ENCODE measurements at regions not wholly inside any gene's neighbourhood (a gene's known extent, or its start where the extent isn't known, plus 50 kb on each side); places are given as distances from the start of the nearest gene placed in this dataset.

DNA sequence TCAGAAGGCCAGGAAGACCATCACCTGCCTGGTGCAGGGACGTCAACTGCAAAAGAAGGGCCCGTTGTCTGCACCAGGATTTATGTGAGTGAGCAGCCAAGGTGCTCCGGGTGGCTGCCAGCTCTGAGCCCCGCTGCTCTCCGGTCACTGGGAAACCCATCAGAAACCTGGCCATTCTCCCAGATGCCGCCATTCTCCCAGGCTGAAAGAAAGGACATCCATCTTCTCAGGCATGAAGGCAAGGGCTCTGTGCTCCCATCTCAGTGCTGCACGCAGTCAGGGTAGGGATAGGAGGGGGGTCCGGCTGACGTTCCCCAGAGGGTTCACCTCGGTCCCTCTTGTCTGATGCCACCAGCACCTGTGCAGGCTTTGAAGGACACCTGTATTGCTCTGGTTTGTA lies 158.4 kb downstream of the ERCC6L2 start:
- Mint-ChIP-seq H3K27ac (no peak overlapping the region), H3K4me3 (no peak overlapping the region), H3K27me3 (ENCODE audit: insufficient read depth, low read depth) (peaks cover 20% of the 10 kb centered on the region), H3K4me1 (no peaks in the 10 kb centered on the region), H3K9me3 (peaks cover 32% of the 10 kb centered on the region), H3K36me3 (peaks cover 8% of the 10 kb centered on the region)
- Histone ChIP-seq H3K36me3 (no peaks in the 10 kb centered on the region), H3K79me2 (ENCODE audit: low read depth) (no peaks in the 10 kb centered on the region), H3K27me3 (peaks cover 9% of the 10 kb centered on the region), H2AFZ (replicated peaks) (no peak overlapping the region), H3K4me3 (no peak overlapping the region), H3K9ac (no peak overlapping the region), H3K4me1 (no peaks in the 10 kb centered on the region), H3K4me2 (no peak overlapping the region), H3F3A (ENCODE audit: low read depth) (no peaks in the 10 kb centered on the region), H4K20me1 (ENCODE audit: low read depth) (no peaks in the 10 kb centered on the region), H3K9me3 (ENCODE audit: low read depth) (no peaks in the 10 kb centered on the region), H3K27ac (no peak overlapping the region)
- DNase-seq (ENCODE audit: low spot score): no peak
- TF ChIP-seq EZH2 (IDR thresholded peaks at IDR 0.05): no peak

DNA sequence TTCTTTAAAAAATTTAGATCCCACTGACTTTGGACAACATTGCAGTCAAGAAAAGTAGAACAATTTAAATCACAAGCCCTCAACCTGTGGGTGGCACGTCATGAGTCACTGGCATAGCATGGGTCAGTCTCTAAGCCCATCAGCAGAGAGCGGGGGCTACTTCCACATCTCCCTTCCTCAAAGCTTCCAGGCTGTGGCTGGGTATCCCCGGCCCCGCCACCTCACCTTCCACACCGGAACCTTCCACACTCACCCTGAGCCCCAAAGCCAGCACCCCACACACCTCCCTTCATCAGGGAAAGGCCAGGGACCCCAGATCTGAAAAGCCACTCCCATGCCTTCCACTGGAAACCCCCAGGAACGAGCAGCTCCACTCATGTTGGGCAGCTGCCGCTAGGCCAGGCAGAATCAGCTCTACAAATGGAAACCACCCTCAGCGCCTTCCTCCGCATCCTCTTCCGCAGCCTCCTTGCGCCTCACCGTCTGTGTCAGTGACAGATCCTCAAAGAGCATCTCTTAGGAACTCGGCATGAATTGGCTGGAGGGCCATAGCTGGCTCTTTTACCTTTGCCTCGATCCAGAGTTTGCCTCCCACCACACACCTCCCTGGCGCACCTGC lies 156.5 kb downstream of the ERCC6L2 start:
- Mint-ChIP-seq H3K9me3 (peaks cover 15% of the 10 kb centered on the region), H3K27ac (peak overlapping the region; percentile 82), H3K27me3 (ENCODE audit: insufficient read depth, low read depth) (peaks cover 19% of the 10 kb centered on the region), H3K4me3 (no peak overlapping the region), H3K4me1 (no peaks in the 10 kb centered on the region), H3K36me3 (peaks cover 3% of the 10 kb centered on the region)
- Histone ChIP-seq H3K79me2 (ENCODE audit: low read depth) (no peaks in the 10 kb centered on the region), H3K4me3 (no peak overlapping the region), H3K4me2 (no peak overlapping the region), H3K36me3 (no peaks in the 10 kb centered on the region), H3F3A (ENCODE audit: low read depth) (no peaks in the 10 kb centered on the region), H2AFZ (replicated peaks) (no peak overlapping the region), H4K20me1 (ENCODE audit: low read depth) (no peaks in the 10 kb centered on the region), H3K9me3 (ENCODE audit: low read depth) (no peaks in the 10 kb centered on the region), H3K27me3 (peaks cover 27% of the 10 kb centered on the region), H3K4me1 (no peaks in the 10 kb centered on the region), H3K9ac (no peak overlapping the region), H3K27ac (no peak overlapping the region)
- TF ChIP-seq EZH2phosphoT487 (IDR thresholded peaks at IDR 0.05) (no peak), EZH2 (IDR thresholded peaks at IDR 0.05) (no peak)
- no peak for DNase-seq (ENCODE audit: low spot score)

DNA sequence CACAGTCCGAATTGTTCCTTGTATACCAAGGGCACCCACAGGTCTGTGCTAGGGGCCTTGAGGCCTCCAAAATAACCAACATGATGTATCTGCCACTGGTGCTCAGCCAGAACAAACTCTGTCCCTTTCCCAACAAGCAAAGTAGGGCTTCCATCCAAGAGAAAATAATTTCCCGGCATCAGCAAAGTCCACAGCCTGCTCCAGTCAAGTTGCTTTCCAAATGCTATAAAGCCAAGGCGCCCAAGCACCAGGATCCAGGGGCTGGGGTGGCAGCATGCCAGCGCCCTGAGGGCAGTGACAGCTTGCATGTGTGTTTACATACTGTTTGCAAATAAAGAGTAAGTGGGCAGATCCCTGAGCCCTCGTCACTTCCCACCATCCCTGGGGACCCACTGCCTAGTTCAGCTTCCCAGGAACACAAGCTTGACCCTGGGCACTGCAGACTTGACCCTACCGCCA lies 155.9 kb downstream of the ERCC6L2 start:
- Histone ChIP-seq H4K20me1 (ENCODE audit: low read depth) (no peaks in the 10 kb centered on the region), H3K36me3 (no peaks in the 10 kb centered on the region), H3K4me2 (no peak overlapping the region), H3F3A (ENCODE audit: low read depth) (no peaks in the 10 kb centered on the region), H3K4me3 (no peak overlapping the region), H3K4me1 (no peaks in the 10 kb centered on the region), H3K79me2 (ENCODE audit: low read depth) (no peaks in the 10 kb centered on the region), H3K27me3 (peaks cover 34% of the 10 kb centered on the region), H3K9me3 (ENCODE audit: low read depth) (no peaks in the 10 kb centered on the region), H2AFZ (replicated peaks) (no peak overlapping the region), H3K27ac (no peak overlapping the region), H3K9ac (no peak overlapping the region)
- TF ChIP-seq EZH2 (IDR thresholded peaks at IDR 0.05) (no peak), EZH2phosphoT487 (IDR thresholded peaks at IDR 0.05) (no peak)
- TF ChIP-seq, protein P1, sequence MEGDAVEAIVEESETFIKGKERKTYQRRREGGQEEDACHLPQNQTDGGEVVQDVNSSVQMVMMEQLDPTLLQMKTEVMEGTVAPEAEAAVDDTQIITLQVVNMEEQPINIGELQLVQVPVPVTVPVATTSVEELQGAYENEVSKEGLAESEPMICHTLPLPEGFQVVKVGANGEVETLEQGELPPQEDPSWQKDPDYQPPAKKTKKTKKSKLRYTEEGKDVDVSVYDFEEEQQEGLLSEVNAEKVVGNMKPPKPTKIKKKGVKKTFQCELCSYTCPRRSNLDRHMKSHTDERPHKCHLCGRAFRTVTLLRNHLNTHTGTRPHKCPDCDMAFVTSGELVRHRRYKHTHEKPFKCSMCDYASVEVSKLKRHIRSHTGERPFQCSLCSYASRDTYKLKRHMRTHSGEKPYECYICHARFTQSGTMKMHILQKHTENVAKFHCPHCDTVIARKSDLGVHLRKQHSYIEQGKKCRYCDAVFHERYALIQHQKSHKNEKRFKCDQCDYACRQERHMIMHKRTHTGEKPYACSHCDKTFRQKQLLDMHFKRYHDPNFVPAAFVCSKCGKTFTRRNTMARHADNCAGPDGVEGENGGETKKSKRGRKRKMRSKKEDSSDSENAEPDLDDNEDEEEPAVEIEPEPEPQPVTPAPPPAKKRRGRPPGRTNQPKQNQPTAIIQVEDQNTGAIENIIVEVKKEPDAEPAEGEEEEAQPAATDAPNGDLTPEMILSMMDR (IDR thresholded peaks at IDR 0.05): no peak
- Mint-ChIP-seq H3K4me3 (no peak overlapping the region), H3K27ac (no peak overlapping the region), H3K36me3 (peaks cover 6% of the 10 kb centered on the region), H3K4me1 (peaks cover 3% of the 10 kb centered on the region), H3K27me3 (ENCODE audit: insufficient read depth, low read depth) (peaks cover 24% of the 10 kb centered on the region), H3K9me3 (peaks cover 12% of the 10 kb centered on the region)
- DNase-seq (ENCODE audit: low spot score): no peak

DNA sequence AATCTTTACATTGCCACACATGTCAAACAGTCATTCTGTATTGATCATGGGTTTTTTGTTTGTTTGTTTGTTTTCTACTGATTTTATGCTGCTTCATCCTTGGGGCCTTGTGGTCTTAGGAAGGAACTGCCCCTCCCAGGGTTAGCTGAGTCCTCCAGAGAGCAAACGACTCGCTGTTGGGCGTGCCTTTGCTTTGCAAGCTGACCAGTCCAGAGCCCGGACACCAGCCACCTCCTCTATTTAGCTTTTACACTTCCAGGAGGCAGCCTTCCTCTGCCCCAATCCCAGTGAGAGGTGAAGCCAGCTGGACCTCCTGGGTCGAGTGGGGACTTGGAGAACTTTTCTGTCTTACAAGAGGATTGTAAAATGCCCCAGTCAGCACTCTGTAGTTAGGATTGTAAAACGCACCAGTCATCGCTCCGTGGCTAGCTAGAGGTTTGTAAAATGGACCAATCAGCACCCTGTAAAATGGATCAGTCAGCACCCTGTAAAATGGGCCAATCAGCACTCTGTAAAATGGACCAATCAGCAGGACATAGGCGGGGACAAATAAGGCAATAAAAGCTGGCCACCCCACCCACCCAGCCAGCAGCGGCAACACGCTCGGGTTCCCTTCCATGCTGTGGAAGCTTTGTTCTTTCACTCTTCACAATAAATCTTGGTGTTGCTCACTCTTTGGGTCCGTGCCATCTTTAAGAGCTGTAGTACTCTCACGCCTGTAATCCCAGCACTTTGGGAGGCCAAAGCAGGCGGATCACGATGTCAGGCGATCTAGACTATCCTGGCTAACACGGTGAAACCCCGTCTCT lies 154.4 kb downstream of the ERCC6L2 start:
- Mint-ChIP-seq H3K27me3 (ENCODE audit: insufficient read depth, low read depth) (peaks cover 27% of the 10 kb centered on the region), H3K4me1 (peaks cover 6% of the 10 kb centered on the region), H3K9me3 (peaks cover 9% of the 10 kb centered on the region), H3K4me3 (no peak overlapping the region), H3K27ac (peak overlapping the region; percentile 53), H3K36me3 (peaks cover 7% of the 10 kb centered on the region)
- Histone ChIP-seq H4K20me1 (ENCODE audit: low read depth) (no peaks in the 10 kb centered on the region), H3K27me3 (peaks cover 48% of the 10 kb centered on the region), H3K27ac (no peak overlapping the region), H3K4me2 (no peak overlapping the region), H3K9me3 (ENCODE audit: low read depth) (no peaks in the 10 kb centered on the region), H3K4me3 (no peak overlapping the region), H3F3A (ENCODE audit: low read depth) (no peaks in the 10 kb centered on the region), H3K9ac (no peak overlapping the region), H3K79me2 (ENCODE audit: low read depth) (no peaks in the 10 kb centered on the region), H3K4me1 (no peaks in the 10 kb centered on the region), H2AFZ (replicated peaks) (no peak overlapping the region), H3K36me3 (no peaks in the 10 kb centered on the region)
- DNase-seq (ENCODE audit: low spot score): no peak
- TF ChIP-seq EZH2phosphoT487 (IDR thresholded peaks at IDR 0.05) (no peak), EZH2 (IDR thresholded peaks at IDR 0.05) (no peak)
- TF ChIP-seq, protein P1 (IDR thresholded peaks at IDR 0.05): no peak
